ENCODE measurements at regions not wholly inside any gene's neighbourhood (a gene's known extent, or its start where the extent isn't known, plus 50 kb on each side); places are given as distances from the start of the nearest gene placed in this dataset.

DNA sequence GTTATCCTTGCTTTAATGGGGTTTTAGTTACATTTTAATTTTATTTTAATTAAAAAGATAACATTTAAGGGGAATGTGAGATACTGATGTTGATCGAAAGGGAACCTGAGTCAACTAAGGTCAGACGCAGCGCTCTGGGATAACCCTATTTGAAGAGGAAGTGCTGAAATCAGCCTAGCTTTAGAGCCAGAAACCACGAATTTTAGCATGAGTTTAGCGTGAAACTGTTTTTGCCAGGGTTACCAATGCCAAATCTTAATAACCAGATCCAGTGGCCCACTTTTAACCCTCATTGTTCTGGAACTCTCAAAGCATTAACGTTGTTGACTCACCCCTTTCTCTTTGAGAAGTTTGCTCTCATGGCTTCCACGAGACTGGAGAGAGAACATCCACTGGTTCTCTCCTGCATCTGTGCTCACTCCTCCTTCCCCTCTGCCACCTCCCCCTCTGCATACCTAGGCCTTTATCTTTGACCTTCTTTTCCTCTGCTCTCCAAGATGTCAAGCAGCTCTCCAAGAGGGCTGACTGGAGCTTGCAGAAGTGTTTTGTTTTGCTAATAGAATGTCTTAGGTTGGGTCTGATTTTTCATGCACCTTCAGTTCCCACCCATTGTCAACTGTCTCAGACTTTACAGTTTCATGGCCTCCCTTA, 198.3 kb upstream of the CELF2 start:
- no peak for DNase-seq (ENCODE audit: low read depth, low spot score)

DNA sequence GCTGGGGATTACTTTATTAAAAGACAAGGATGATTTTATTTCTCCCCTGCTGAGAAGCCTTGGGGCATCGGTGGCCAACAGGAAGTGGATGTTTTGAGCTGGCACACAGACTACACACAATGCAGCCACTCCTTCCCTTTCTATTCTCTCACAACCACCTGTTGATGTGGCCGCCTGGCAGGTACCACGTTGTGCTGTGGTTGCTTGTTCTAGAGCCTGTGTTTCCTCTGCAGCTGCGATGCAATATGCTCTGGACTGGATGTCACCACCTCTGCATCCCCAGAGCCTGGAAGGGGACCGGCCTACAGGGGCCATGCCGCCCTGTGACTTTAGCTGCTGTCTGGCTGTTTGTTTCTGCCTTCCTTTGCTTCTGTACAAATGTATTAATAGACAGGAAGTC, 195.7 kb upstream of the CELF2 start:
- DNase-seq (ENCODE audit: low read depth, low spot score): no peak

DNA sequence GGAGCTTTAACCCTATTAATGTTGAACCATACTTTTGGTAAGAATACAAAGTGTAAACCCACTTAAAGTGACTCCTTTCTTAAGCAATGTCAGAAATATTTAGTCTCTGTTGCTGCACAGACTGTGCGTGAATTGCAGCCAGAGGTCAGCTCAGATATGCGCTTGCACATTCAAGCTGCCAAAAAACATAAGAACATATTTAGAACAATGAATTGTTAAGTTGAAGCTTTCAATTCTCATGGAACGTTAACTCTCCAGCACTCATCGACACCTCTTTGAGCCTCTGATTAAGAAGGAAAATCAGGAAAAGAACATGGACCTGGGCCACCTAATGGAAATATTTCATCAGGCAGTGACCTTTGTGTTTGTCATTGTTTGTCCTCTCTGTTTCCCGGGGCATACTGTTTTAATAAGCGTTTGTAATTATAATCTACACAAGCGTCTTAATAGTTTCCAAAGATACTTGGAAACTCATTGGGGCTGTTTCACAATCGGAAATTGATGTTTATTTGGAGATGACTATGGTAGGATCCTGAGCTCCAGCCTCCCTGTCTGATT, 193.0 kb upstream of the CELF2 start:
- DNase-seq (ENCODE audit: low read depth, low spot score): peak; percentile 58

DNA sequence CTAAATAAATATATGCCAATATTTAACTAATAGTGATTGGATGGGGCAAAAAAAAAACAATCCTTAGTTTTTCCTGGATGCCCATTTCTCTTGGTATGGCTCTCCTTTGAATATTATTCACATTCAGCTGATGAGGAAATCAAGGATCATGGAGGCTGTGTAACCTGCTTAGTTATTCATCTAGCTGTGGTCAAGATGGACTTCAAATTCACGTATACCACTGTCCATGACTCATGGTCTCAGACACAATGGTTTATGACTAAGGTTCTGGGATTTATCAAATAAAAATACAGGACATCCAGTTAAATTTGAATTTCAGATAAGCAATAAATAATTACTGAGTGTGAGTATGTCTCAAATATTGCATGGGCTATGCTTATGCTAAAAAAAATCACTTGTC, 191.5 kb upstream of the CELF2 start:
- DNase-seq (ENCODE audit: low read depth, low spot score): peak; percentile 58

DNA sequence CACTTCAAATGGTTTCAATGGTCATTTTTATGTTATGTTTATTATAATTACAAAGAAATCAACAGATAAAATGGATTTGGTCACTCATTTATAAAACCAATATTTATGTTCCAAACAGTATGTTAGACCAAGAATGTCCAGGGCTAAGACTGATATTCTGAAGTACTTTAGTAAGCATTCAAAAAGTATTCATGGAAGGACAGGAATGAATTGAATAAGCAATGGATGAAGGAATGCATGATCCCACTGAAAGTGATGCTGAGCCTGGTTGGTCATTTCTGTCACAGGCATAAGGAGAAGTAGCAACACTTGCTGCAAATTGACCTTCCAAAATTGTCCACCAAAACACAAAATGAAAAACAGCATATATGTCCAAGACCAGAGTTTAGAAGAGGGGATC, 189.0 kb upstream of the CELF2 start:
- no peak for DNase-seq (ENCODE audit: low read depth, low spot score)

DNA sequence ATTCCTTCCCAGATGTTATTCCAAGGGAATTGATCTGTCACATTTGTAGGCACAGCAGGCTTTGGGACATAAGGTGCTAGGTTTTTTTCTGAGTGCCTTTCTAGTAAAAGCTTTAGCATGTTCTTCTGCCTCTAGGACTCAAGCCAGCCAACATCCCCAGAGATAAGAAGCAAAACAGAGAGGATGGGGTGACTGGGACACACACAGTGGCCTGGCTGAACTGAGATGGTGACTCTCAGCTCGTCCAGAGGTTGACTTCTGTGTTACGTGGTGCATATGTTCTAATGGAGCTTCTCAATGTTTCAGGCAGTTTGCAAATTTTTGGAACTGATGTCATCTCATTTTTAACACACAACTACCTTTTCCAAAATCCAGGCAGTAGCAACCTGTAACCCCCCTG, 188.1 kb upstream of the CELF2 start:
- DNase-seq (ENCODE audit: low read depth, low spot score): no peak

DNA sequence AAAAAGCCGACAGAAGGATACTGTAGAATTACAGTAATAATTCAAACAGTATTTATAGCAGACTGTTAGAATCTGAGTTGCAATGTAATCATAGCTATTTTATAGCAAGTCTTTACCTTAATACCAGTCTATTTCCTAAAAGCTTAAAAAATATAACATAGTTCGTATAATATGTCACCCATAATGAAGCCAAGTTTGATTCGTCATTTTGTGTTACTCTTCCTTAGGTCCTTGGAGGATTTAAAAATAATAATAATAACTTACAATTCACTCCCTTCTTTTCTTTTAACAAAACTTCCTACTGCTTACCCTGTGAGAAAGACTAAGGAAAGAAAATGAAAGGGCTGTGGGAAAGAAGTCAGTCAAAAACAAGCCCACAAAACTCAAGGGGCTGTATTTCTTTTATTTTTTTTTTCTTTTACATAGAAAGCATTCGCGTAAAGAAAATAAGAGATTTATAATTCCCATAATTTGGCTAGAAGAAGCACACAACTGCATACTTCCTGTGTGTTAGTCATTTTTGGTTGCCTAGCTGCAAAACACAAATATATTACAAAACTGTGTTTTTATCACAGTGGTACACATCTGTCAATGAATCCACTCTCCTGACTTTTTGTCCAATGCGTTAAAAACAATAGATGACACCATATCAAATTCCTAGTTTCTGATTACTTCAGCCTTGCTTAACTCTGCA, 187.2 kb upstream of the CELF2 start:
- DNase-seq (ENCODE audit: low read depth, low spot score): peak; percentile 60

DNA sequence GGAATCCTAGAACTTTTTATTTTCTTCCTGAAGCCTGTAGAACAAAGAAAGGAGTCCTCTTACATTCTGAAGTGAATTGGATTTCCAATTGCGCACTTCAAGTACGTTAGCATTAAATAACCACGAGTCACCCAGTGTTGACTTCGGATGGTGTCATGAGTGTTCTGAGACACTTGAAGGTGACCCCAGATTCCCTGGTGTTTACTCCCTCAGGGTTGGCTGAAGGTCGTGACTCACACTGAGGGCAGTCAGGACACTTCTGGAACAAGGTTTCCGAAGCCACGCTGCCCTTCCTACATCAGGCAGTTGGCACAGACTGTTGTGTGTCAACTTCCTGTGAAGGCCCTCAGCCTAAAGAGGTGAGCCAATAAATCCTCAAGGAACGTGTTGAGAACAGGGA, 186.6 kb upstream of the CELF2 start:
- DNase-seq (ENCODE audit: low read depth, low spot score): peak; percentile 54

DNA sequence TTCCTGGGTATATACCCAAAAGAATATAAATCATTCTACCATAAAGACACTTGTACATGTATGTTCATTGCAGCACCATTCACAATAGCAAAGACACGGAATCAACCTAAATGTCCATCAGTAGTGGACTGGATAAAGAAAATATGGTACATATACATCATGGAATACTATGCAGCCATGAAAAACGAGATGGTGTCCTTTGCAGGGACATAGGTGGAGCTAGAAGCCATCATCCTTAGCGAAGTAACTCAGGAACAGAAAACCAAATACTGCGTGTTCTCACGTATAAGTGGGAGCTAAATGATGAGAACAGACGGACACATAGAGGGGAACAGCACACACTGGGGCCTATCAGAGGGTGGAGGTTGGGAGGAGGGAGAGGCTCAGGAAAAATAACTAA, 183.7 kb upstream of the CELF2 start:
- DNase-seq (ENCODE audit: low read depth, low spot score): no peak

DNA sequence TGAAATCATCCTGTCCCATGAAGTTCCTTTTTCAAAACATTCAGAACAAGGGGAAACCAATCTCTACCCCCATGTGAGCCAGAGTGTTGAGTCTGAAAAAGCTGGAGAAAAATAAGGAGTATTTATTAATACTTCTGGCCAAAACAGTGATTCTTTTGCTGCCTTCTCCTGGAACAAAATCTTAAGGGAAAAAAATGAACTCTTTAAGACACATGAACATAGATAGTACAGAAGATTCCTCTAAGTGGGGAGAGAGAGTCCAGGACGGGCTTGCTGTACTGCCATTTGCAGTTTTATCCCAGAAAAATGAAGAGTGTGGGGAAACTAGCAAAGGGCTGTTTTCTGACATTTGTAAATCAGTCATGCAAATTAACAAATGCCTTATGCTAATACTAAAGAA, 173.4 kb upstream of the CELF2 start:
- DNase-seq (ENCODE audit: low read depth, low spot score): no peak

DNA sequence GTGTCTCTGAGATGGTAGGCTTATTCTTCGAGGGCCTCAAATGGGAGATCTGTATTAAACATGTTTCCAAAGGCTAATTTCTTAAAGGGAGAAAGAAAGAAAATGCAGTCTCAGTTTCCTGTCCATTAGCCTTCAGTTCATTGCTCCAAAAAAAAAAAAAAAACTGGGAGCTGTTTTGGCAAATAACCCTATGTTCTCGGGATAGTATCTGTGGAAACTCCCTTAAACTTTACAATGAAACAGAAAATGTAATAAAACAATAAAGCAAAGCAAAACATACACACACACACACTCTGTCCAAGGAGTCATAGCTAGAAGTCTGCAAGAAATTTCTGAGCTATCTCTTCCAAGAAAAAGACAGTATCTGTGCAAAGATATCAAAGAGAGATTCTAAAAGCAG, 172.5 kb upstream of the CELF2 start:
- DNase-seq (ENCODE audit: low read depth, low spot score): no peak

DNA sequence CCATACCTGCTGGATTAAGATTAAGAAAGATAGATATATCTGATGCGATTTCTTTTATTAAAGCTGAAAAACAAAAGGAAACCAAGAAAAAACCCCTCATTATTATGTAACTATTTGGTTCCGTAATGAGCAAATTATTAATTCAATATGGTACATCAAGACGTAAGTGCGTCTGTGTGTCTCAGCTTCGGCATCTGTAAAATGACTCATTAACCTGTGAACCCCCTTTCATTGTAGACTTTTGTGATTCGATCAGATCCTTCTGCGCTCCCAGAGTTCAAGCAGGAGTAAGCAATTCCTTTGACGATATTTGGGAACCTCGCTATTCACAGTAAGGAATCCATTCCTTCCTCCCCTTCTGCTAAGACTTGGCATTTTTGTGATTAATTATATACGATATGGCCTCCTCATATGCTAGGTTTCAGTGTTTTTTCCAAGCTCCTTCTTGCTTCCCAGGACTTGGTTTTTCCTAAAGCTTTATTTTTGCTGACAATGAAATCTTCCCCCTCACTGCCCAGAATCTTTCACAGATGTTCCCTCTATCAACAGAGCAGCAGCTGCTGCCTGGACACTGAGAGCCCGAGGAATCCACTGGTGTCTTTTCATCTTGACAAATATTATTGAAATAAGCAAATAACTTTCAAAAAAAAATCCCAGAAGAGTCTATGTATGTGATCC, 171.7 kb upstream of the CELF2 start:
- no peak for DNase-seq (ENCODE audit: low read depth, low spot score)

DNA sequence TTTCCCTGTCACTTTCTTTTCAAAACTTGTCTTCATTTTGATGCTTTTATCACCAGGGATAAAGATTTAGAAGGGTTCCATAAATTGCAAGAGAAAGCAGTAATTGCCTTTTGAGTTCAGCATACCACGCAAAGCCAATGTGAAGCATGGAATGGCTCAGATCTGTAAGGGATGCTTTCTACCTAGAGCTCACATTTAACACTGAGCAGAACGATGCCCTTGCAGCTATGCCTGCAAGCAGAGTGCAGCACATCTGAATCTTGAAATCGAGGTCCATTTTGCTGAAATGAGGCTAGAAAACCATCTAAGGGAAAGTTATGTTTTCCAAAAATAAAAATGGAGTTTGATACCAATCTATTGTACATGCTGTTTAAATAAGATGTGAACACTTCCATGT, 171.2 kb upstream of the CELF2 start:
- no peak for DNase-seq (ENCODE audit: low read depth, low spot score)

DNA sequence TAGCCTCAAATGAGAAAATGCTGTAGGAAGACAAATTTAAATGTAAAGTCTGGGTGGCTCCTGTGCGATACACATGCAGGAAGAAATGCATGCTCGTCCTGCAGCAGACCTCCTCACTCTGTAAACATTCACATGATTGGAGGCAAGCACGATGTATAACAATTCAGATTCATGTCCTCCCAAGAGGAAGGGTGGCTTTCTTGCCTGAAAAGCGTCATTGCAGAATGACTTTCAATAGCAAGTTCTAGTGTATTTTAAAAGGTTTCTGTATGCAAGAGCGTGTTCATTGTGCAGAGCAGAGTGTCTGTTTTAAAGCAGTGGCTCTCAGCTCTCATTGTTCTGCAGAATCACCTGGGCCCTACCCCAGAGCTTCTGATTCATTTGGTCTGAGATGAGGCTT, 170.3 kb upstream of the CELF2 start:
- DNase-seq (ENCODE audit: low read depth, low spot score): no peak

DNA sequence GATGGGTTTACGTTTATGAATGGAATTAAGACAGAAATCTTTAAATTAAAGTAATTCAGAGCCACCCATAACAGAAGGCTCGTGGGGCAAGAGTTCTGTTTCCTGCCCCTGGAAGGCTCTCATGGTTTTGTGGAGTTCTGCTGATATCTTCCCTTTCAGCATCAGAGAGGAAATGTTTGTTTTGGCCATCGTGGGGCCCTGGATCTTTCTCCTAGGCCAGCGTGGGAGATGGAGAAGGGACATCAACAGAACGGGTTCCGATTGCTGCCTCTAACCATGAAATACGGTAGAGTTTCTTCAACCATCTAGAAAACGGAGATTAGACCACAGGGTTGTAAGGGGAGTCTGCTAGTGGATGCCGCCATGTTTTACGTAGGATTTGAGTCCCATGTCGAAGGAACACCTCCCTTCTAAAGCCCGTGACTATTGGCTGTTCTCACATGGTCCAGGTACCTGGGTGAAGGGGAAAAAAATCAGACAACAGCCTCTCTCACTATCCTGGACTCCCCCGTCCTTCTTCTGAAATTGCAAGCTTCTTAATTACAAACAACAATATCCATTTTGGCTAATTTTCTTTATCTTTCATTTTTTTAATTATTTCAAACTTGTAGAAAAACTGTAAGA, 169.1 kb upstream of the CELF2 start:
- DNase-seq (ENCODE audit: low read depth, low spot score): no peak

DNA sequence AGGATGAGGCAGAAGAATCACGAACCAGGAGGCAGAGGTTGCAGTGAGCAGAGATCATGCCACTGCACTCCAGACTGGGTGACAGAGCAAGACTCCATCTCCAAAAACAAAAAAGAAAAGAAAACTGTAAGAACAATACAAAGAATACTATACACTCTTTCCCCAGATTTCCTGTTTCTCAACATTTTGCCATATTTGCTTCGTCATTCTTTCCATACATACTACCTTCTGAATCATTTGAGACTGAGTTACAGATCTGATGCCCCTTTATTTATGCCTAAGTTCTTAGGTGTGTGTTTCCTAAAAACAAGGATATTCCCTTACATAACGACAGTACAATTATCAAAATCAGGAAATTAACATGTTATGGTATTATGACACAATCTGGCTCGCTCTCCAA, 168.4 kb upstream of the CELF2 start:
- no peak for DNase-seq (ENCODE audit: low read depth, low spot score)

DNA sequence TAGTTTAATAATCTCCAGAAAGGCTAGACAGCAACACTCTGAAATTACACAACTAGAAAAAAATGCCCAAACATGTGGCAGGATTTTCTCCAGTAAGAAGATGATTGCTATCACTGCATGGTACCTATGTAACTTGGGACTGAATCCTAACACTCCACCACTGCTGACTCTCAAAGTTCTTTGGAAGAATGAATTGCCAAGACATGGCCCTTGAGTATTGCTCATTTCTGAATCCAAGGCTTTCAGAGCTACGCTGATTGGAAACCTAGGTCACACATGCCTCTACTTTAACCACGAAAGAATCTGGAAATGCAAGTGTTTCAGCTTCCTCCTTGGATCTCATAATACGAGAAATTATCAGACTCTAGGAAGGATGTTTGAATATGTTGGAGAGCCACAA, 167.5 kb upstream of the CELF2 start:
- no peak for DNase-seq (ENCODE audit: low read depth, low spot score)

DNA sequence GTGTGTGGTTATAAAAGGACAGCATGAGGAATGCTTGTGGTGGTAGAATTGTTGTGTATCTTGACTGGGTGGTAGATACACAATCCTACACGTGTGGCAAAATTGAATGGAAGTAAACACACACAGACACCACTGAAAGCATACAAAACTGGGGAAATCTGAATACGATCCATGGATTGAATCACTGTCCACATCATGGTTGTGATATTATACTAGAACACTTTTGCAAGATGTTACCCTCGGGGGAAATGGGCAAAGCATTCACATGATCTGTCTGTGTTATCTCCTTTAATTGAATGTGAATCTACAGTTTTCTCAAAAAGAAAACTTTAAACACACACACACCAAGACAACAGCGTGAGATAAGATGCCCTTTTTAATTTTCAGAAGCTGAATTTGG, 165.2 kb upstream of the CELF2 start:
- DNase-seq (ENCODE audit: low read depth, low spot score): no peak

DNA sequence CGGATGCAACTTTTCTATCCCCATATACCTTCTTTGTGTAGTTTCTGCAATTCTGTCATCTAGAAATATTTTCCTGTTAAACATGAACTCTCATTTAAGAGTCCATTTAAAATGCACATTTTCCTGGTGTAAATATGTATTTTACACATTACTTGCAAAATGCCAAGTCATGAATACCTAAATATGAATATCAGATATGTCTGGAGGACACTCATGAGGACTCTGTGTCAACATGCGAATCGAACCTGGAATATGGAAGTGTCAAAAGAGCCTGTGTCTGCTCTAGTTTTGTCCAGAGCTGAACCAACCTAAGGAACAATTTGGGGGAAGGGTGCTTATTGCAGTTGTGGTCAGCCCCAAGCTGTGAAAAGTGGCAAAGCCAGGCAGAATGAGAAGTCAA, 163.7 kb upstream of the CELF2 start:
- no peak for DNase-seq (ENCODE audit: low read depth, low spot score)

DNA sequence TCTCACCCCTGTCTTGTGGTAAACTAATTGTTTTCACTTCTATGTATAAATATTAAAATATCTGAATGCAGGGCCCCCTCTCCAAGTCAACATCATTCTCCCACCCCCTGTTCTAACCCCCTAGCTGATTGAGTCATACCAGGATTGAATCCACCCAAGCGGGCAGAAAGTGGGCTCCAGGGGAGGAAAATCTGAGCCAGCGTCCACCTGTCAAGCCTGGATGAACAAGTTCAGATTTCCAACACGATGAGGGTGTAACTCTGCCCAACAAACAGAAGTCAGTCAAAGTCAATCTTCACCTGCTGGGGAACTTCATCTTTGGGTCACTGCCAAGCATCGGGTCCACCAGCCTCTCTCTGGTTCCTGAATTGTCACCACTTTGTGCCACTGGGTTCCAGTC, 162.9 kb upstream of the CELF2 start:
- no peak for DNase-seq (ENCODE audit: low read depth, low spot score)

DNA sequence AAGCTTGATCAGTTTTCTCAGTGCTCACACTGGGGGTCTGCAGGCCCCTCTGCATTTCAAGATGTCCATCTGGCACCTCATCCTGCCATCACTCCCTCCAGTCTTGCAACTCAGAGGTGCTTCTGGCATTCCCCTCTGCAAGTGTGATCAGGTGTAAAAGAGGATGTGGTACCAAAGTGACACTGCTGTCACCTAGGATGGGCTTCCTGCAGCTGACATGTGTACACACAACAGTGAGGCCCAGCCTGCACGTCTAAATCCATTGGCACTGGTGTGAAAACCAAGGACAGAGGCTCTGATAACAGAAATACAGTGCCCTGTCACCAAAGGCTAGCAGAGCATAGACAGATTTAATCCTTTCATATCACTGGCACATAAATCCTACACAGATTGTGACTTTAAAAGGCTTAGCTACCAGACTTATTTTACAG, 162.5 kb upstream of the CELF2 start:
- DNase-seq (ENCODE audit: low read depth, low spot score): no peak

DNA sequence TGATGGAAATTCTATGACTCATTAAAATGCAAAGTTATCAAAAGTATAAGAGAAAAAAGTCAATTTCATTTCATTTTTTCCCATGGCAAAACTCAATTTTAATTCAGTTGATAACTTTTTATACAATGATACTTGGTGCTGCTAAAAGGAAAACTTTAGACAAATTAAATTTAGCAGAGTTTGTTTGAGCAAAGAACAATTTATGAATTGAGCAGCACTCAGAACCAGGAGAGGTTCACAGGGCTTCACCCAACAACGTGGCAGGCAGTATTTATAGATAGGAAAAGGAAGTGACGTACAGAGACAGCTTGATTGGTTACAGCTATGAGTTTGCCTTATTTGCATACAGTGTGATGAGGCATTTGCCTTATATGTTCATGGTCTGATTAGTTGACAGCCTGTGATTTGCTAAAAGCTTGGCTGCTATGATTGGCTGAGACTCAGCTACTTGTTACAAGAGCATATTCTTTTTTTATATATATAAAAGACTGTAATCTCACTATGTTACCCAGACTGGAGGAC, 157.2 kb upstream of the CELF2 start:
- DNase-seq (ENCODE audit: low read depth, low spot score): no peak
